Skeletal muscle satellite cell (primary cell): ENCODE measurements at regions not wholly inside any gene's neighbourhood (a gene's known extent, or its start where the extent isn't known, plus 50 kb on each side); places are given as distances from the start of the nearest gene placed in this dataset.

Experiments
- H3K27me3 ChIP-seq: 2 replicates; pipeline ENCODE4 v1.7.0; 2013; ENCODE audit warnings: low read length; ENCODE audit not compliant: control insufficient read depth, insufficient read depth
- H3K36me3 ChIP-seq: 2 replicates; pipeline ENCODE4 v1.7.0; 2013; ENCODE audit warnings: mild to moderate bottlenecking, control low read depth, low read length; ENCODE audit not compliant: insufficient read depth
- H3K4me1 ChIP-seq: 2 replicates; pipeline ENCODE4 v1.7.0; 2013; ENCODE audit warnings: low read length; ENCODE audit not compliant: control insufficient read depth, insufficient read depth
- H3K4me2 ChIP-seq: 2 replicates; pipeline ENCODE4 v1.7.0; 2013; ENCODE audit warnings: mild to moderate bottlenecking, low read length
- H3K4me3 ChIP-seq: 2 replicates; pipeline ENCODE4 v1.7.0; 2013; ENCODE audit warnings: low read length
- H3K9ac ChIP-seq: 2 replicates; pipeline ENCODE4 v1.7.0; 2013; ENCODE audit warnings: mild to moderate bottlenecking, low read depth, low read length, moderate library complexity
- H3K9me3 ChIP-seq: replicated peaks from 2 replicates; pipeline ENCODE4 v1.7.0; 2013; ENCODE audit warnings: mild to moderate bottlenecking, control low read depth, low read length

GRCh38 chr1:168842306-168842705 is 113.3 kb upstream of the DPT start:
- no peak overlapping the region for H3K4me2 ChIP-seq

DNA sequence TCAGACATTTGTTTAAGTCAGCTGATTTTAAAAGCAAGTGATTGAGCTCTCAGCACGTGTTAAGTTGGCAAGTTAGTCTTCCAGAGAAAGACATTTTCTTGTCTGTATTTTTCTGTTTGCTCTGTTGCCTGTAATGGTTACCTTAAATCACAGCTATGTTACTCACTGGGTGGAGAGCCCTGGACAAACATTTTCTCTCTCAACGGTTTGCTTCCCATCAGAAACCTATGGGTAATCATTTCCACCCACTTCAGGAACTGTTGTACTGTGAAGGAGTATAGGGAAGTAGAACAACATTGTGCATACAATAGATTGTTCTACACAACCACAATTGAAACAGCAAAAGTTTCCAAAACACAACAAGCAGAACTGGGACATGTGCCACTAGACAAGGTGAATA is 113.9 kb upstream of the DPT start:
- Histone ChIP-seq H3K36me3 (no peaks in the 10 kb centered on the region), H3K4me3 (no peak overlapping the region), H3K9ac (no peak overlapping the region), H3K9me3 (no peaks in the 10 kb centered on the region), H3K4me2 (no peak overlapping the region), H3K4me1 (no peaks in the 10 kb centered on the region), H3K27me3 (no peaks in the 10 kb centered on the region)

More at GRCh38 chr1:168842306-168842705, 113.3 kb upstream of the DPT start:
- H3K4me3 ChIP-seq, result no peak overlapping the region
- H3K4me1 ChIP-seq, result no peaks in the 10 kb centered on the region
- H3K27me3 ChIP-seq, result no peaks in the 10 kb centered on the region
- H3K9ac ChIP-seq, result no peak overlapping the region
- H3K36me3 ChIP-seq, result no peaks in the 10 kb centered on the region
- no peaks in the 10 kb centered on the region for H3K9me3 ChIP-seq

DNA sequence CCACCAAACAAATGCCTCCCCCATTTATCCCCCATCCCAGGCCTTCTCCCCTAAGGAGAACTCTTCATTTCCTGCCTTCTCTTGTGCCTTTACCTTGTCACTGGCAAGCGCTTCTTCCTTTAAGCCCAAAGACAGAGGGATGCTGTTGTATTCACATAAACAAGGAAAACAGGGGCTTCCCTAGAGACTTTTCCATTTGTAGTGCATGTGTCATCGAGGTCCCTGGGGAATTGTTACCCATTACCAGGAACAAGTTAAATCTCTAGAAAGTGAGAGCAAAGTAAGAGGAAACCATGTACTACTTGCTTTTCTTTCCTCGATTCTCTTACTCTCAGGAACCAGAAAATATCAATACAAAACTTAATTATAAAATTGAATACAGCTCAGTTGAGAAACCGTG is 114.4 kb upstream of the DPT start:
- no peaks in the 10 kb centered on the region for H3K27me3 ChIP-seq
- H3K9me3 ChIP-seq, result no peaks in the 10 kb centered on the region
- no peaks in the 10 kb centered on the region for H3K4me1 ChIP-seq
- no peak overlapping the region for H3K4me3 ChIP-seq
- no peaks in the 10 kb centered on the region for H3K36me3 ChIP-seq
- H3K4me2 ChIP-seq, result no peak overlapping the region
- no peak overlapping the region for H3K9ac ChIP-seq

DNA sequence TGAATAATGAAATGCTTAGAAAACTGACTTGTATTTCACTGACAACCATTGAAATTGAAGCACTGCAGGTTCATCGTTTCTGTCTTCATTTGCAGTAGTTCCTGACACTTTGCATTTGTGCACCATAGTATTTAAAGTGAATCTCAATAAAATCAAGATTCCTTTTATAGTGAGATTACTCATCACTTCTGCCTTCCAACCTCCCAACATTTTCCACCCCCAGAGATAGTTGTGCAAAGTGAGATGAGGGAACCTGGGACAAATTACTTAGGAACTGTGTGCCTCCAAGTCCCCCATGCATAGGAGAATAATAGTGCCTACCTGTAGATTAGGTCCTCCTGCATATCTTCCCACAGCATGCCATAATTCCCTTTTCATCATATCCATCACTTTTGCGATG is 114.9 kb upstream of the DPT start:
- H3K9ac ChIP-seq, result no peak overlapping the region
- no peak overlapping the region for H3K4me2 ChIP-seq
- no peaks in the 10 kb centered on the region for H3K9me3 ChIP-seq
- no peaks in the 10 kb centered on the region for H3K27me3 ChIP-seq
- H3K4me3 ChIP-seq, result no peak overlapping the region
- no peaks in the 10 kb centered on the region for H3K36me3 ChIP-seq
- H3K4me1 ChIP-seq, result no peaks in the 10 kb centered on the region

DNA sequence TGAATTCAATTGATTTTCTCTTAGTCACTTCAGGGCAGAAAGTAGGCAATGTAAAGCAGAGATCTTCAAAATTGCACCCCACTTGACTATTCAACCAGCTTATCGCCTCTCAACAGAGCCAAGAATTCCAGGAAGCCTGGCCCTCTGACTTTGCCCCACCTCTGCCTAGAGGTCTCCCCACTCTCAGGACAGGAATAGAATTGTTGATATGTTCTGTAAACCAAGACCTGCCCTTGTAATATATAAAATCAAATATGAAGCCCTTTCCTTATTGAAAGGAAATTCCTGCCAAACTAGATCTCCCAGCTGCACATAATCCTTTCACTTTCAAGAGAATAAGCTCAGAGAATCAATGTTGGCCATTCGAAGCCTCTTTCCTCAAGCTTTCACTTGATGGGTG is 116.1 kb upstream of the DPT start:
- H3K4me2 ChIP-seq, result no peak overlapping the region
- H3K9me3 ChIP-seq, result no peaks in the 10 kb centered on the region
- H3K4me3 ChIP-seq, result no peak overlapping the region
- no peaks in the 10 kb centered on the region for H3K4me1 ChIP-seq
- H3K27me3 ChIP-seq, result no peaks in the 10 kb centered on the region
- no peaks in the 10 kb centered on the region for H3K36me3 ChIP-seq
- no peak overlapping the region for H3K9ac ChIP-seq

GRCh38 chr1:168848051-168848450 is 119.0 kb upstream of the DPT start:
- H3K4me3 ChIP-seq, result no peak overlapping the region
- no peaks in the 10 kb centered on the region for H3K27me3 ChIP-seq
- H3K9ac ChIP-seq, result no peak overlapping the region
- H3K9me3 ChIP-seq, result no peaks in the 10 kb centered on the region
- no peaks in the 10 kb centered on the region for H3K36me3 ChIP-seq
- no peaks in the 10 kb centered on the region for H3K4me1 ChIP-seq
- H3K4me2 ChIP-seq, result no peak overlapping the region

DNA sequence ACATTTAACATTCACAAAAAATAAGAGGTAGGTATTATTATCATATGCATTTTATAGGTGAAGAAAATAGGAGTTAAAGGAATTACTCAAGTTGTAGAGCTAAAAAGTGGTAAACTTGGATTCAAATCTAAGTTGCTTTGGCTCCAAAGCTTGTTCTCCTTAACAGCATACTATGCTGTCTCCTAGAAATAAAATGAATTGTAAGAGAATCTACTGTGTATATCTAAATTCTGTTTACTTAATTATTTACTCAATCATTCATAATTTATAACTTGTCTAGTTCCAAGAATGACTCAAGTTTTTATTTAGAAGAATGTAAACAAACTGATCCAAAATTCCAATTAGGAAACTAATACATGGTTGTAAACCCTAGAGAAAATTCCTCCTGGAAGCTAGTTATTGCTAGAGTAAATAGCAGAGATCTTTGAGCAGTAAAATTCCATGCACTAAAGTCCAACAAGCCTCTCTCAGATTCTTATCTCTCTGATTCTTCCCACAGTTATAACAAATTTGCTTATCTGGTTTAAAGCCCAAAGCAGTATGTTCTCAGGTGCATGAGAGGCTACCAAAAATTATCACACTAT is 132.5 kb upstream of the DPT start:
- Histone ChIP-seq H3K4me1 (no peaks in the 10 kb centered on the region), H3K4me3 (no peak overlapping the region), H3K9me3 (no peaks in the 10 kb centered on the region), H3K27me3 (no peaks in the 10 kb centered on the region), H3K4me2 (no peak overlapping the region), H3K36me3 (no peaks in the 10 kb centered on the region), H3K9ac (no peak overlapping the region)

DNA sequence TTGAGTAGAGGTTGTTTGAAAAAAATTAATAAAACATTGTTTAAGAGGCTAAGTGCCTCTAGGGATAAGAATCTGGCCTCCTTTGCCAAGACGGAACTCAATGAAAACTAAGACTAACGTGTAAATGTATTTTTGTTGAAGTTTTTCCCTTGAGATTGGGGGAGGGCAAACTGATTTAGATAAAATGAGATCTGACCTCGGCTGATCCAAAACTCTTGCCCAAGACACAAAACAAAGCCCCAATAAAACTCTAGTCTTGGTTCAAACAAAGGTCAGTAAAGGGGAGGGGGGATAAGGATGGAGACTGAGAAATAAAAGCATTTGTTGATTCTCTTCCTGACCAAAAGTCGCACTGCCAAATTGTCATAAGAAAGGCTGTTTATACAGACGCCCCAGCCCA is 134.8 kb upstream of the DPT start:
- Histone ChIP-seq H3K4me2 (no peak overlapping the region), H3K9ac (no peak overlapping the region), H3K27me3 (no peaks in the 10 kb centered on the region), H3K36me3 (no peaks in the 10 kb centered on the region), H3K4me1 (no peaks in the 10 kb centered on the region), H3K9me3 (no peaks in the 10 kb centered on the region), H3K4me3 (no peak overlapping the region)

DNA sequence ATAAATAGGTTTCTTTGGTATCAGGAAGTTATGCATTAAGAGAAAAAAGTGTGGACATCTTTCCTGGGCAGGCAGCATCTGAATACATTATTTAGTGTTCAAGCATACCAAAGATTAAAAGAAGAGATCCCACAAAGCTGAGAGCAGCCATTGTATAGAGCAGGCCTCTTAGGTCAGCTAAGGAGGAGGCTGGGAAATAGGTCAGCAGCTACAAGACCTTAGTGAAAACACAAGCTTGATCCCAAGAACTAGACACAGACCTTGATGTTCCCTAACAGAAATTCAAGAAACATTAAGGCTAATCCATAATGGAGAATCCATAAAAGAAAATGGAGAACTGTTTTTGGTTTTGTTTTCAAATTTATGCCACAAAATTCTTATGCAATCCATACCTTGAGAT is 135.3 kb upstream of the DPT start:
- Histone ChIP-seq H3K9me3 (no peaks in the 10 kb centered on the region), H3K27me3 (no peaks in the 10 kb centered on the region), H3K36me3 (no peaks in the 10 kb centered on the region), H3K4me1 (no peaks in the 10 kb centered on the region), H3K4me2 (no peak overlapping the region), H3K9ac (no peak overlapping the region), H3K4me3 (no peak overlapping the region)

GRCh38 chr1:168865850-168866620 is 137.0 kb upstream of the DPT start:
- H3K9me3 ChIP-seq, result no peaks in the 10 kb centered on the region
- no peaks in the 10 kb centered on the region for H3K27me3 ChIP-seq
- H3K4me2 ChIP-seq, result no peak overlapping the region
- no peaks in the 10 kb centered on the region for H3K36me3 ChIP-seq
- no peak overlapping the region for H3K9ac ChIP-seq
- H3K4me1 ChIP-seq, result no peaks in the 10 kb centered on the region
- H3K4me3 ChIP-seq, result no peak overlapping the region

DNA sequence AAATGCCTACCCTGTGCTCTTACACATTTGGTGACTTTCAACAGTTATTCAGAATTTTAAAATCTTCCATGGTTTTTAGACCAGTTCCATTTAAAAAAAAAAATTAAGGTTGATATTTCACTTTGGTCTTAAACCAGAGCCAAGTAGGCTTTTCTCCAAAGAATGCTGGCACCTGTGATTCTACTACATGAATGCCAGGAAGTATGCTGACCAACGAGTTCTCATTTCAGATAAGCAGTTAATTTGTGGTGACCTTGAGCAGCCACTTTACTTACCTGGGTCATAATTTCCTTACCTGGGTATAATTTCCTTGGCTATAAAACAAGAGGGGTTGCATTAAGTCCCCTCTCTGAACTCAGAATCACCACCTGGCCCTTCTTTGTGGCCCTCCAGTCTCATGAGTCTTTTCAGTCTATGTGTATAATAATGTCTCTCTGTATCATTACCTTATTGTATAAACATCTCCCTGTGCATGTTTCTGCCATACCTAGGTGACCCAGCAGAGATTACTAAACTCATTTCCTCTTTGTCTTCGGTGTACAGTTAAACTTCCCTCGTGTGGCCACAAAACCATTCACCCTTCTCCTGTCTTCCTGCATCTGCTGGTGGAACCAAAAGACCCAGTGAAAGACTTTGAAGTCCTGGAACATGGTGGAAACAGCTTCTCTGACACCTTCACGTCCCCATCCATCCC is 139.1 kb upstream of the DPT start:
- Histone ChIP-seq H3K4me2 (no peak overlapping the region), H3K36me3 (no peaks in the 10 kb centered on the region), H3K27me3 (no peaks in the 10 kb centered on the region), H3K4me3 (no peak overlapping the region), H3K4me1 (no peaks in the 10 kb centered on the region), H3K9ac (no peak overlapping the region), H3K9me3 (no peaks in the 10 kb centered on the region)

DNA sequence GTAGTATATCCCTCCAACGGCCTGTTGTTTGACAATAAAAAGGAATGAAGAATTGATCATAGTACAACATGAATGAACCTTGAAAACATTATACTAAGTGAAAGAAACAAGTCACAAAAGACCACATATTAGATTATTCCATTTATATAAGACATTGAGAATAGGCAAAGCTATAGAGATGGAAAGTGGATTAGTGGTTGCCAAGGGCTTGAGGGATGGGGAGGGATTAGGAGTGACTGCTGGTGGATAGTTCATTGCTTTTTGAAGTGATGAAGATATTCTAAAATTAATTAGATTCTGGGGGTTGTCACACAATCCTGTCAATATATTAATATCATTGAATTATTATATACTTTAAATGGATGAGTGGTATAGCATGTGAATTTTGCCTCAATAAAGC is 142.5 kb upstream of the DPT start:
- Histone ChIP-seq H3K27me3 (no peaks in the 10 kb centered on the region), H3K9ac (no peak overlapping the region), H3K36me3 (no peaks in the 10 kb centered on the region), H3K4me2 (no peak overlapping the region), H3K9me3 (no peaks in the 10 kb centered on the region), H3K4me1 (no peaks in the 10 kb centered on the region), H3K4me3 (no peak overlapping the region)
